GM19099 (cell line): ENCODE measurements at regions not wholly inside any gene's neighbourhood (a gene's known extent, or its start where the extent isn't known, plus 50 kb on each side); places are given as distances from the start of the nearest gene placed in this dataset.

Source experiments
- POLR2A ChIP-seq: IDR thresholded peaks from 3 replicates; pipeline ENCODE4 v1.6.1; 2011; ENCODE audit warnings: low read depth; ENCODE audit not compliant: insufficient read length; ENCODE audit errors: extremely low read depth

DNA sequence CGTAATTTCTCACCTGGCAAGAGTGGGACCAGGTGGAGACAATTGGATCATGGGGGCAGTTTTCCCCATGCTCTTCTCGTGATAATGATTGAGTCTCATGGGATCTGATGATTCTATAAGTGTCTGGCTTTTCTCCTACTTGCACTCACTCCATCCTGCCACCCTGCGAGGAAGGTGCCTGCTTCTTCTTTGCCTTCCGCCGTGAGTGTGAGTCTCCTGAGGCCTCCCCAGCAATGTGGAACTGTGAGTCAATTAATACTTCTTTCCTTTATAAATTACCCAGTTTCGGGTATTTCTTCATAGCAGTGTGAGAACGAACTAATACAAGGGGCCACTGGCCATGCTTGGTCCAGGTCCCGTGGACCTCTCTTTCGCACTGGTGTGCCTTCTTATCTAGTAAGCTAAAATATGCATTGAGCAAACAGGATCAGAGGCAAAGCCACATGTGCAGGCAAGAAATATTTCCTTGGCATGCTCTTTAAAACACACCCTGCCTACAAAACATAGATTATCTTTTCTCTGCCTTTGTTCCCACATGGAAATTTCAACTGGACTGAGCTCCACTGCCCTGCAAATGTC, 821.1 kb downstream of the TRIB2 start:
- no peak for TF ChIP-seq POLR2A

DNA sequence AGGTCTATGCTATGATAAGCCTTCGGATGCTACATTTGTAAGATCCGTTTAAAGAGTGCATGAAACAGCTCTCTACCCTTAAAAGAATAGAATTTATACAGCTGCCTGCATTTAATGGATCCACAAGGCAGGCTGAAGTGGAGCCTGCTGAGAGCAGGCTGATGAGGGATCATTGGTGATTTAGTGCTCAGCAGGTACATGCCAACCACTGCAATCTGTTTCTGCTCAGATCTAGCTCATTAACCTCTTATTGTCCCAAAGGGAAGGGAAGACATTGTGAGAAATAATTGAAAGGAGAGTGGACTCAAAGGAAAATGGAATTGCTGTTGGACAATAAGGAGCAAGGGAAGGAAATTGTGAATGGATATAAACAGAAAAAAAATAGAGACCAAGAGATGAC, 822.6 kb downstream of the TRIB2 start:
- TF ChIP-seq POLR2A = no peak

DNA sequence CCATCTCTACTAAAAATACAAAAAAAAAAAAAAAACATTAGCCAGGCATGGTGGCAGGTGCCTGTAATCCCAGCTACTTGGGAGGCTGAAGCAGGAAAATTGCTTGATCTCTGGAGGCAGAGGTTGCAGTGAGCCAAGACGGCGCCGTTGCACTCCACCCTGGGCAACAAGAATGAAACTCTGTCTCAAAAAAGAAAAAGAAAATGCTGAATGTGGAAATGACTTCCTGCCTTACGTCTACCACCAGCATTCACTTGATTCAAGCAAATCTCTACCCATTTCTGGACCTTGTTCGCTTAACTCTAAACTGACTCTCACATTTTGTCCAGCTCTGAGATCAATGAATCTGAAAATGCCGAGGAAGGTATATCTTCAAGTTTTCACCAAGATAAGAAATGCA, 825.3 kb downstream of the TRIB2 start:
- no peak for TF ChIP-seq POLR2A

DNA sequence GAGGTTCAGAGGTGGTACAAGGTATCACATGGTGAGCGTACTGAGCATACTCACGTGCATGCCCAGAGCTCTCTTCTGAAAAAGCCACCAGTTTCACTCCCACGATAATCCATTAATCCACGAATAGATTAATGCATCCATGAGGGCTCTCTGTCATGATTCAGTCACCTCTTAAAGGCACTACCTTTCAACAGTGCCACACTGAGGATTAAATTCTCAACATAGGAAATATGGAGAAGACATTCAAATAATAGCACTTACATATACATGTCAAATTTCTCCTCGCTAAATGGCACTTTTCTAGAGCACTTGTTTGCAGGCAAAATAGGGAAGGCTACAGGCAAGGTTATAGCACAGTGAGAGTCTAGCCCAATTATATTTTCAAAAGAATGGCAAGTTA, 825.9 kb downstream of the TRIB2 start:
- TF ChIP-seq POLR2A = no peak

DNA sequence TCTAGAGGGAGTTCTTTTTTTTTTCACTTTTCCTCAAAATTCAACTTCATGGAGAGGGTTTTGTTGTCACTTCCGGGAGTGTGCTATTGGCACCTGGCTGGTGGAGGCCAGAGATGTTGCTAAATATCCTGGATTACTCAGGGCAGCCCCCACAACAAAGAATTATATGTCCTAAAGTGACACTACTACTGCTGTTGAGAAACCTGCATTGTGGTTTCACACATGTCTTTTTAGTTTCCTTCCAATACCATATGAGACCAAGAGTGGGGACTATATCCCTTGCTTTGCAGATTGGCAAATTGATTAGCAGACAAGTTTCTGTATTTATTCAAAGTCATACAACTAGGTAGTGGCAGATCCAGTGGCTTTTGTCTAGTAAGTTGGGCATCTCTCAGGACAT, 826.8 kb downstream of the TRIB2 start:
- TF ChIP-seq POLR2A = no peak

DNA sequence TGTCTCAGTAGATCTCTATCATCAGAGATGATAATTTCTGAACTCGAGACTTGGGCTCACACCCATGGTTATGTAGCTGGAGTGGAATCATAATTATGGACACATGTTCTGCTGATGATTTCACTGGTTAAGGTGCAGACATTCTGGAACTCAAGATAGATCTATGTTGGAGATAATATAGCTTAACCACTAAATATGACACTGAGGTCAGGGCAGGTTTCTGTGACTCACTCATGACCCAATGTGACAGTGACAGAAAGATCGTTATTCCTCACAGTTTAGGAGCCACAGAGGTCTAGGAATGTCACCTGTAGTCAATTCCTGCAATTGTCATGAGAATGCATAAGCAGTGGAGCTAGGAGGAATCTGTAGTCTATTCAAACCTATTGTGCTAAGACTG, 828.6 kb downstream of the TRIB2 start:
- TF ChIP-seq POLR2A = no peak

DNA sequence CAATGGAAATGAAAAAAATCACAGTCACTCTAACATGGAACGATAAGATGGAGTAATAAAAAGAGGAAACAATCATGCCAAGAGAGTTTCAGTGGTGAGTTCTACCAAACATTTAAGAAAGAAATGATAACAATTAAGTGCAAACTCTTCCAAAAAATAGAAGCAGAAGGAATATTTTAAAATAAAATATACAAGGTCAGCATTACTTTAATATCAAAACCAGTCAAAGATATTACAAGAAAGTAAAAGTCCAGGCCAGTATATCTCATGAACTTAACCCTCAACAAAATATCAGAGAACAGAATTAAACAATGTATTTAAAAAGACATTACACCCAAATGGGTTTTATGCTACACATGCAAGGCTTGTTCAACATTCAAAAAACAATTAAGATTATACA, 829.4 kb downstream of the TRIB2 start:
- no peak for TF ChIP-seq POLR2A

DNA sequence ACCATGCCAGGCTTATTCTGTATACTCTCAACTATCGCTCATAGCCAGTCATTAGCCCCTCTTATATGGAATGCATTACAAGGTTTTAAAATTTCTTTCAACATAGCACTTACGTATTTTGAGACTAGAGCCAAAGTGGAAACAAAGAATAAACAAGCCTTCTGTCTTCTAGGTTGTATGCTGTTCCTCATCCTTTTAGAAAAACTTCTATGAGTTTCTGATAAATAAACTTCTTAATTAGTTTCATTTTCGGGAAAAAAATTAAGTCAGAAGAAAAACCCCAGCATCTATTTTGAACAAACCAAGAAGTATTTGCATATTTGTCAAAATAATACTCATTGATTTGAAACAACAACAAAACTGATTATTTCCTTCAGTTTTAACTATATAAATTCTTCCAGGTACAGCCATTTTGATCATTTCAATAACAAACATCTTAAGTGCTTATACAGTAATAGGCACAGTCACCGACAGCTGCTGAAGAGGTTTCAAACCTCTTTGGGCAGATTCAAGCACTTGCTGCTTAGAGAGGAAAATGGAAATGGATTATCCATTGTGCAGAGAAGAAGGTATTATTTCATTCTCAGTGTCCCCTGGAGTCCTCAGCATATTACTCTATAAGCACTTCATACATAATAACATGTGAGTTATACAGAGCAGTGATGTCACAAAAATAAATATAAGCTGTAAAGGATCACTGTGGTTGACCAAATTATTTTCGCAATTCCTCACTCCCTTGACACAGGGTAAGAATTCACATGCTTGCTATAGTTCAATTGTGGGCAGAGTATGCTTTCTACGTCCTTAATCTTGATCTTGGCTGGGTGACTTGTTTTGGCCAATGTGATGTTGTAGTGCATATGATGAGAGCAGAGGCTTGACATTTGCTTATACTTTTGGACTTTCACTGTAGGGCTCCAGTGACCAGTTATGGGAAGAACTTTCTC, 833.8 kb downstream of the TRIB2 start:
- no peak for TF ChIP-seq POLR2A

DNA sequence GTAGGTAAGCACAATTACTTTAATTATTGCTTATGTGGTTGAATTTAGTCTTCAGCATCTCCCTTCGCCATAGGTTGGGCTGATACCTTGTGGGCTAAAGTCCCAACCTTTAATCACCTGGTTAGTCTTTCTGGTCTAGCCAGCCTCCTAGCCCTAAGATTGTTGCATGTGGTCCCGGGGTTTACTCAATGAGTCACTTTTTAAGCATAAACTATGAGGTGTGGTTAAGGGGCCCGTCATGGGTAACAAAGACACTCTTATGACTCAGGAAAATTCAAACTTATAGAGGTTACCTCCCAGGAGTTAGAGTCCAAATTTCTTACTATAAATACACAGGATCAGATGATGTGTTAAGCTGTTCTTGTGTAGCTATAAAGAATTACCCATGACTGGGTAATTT, 841.6 kb downstream of the TRIB2 start:
- no peak for TF ChIP-seq POLR2A

DNA sequence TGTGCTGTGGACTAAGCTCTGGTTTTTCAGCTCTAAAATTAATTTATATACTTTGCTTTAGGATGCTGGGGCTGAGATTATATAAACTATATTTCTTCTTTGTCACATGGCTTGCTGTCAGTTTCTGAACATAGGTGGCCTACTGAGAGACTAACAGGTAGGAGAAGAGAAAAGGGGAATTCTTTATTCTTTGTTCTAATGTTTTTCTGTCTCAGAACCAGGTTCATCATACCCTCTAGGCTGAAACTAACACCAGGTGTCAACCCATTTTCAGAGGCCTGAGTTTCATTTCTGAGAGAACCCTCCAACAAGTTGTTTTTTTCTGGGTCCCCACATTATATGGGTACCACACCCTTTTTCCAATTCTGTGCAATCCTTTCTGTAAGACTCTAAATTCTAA, 843.6 kb downstream of the TRIB2 start:
- TF ChIP-seq POLR2A = no peak

DNA sequence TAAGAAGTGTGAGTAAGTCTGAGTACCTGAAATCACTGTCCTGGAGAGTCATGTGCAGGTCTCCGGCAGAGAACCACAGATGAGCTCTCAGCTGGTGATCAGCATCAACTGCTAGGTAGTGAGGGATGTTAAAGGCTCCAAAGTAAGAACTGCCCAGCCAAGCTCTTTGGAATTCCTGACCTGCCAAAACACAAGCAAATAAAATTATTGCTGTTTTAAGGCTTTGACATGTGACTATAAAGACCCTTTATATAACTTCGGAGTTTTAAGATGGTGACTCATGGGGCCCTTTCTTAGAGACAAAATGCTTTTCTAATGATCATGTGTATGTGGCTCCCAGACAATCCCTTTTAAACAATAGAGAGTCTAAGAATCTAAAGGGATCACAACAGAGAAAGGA, 855.7 kb downstream of the TRIB2 start:
- no peak for TF ChIP-seq POLR2A

DNA sequence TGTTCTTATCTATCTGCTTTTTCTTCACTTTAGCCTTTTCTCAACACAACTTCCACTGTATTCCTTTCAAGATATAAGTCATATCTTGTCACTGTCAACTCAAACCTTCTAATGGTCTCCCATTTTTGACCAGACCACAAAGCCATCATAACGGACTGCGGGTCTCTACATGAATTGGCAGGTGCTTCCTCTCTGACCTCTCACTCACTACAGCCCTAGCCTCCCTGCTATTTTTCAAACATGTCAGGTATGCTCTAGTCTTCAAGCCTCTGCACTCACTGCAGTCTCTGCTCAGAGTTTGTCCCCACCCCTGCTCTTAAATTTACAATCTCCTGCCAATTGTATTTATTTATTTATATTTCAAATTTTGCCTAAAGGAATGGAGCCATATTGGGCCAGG, 858.1 kb downstream of the TRIB2 start:
- TF ChIP-seq POLR2A = no peak

DNA sequence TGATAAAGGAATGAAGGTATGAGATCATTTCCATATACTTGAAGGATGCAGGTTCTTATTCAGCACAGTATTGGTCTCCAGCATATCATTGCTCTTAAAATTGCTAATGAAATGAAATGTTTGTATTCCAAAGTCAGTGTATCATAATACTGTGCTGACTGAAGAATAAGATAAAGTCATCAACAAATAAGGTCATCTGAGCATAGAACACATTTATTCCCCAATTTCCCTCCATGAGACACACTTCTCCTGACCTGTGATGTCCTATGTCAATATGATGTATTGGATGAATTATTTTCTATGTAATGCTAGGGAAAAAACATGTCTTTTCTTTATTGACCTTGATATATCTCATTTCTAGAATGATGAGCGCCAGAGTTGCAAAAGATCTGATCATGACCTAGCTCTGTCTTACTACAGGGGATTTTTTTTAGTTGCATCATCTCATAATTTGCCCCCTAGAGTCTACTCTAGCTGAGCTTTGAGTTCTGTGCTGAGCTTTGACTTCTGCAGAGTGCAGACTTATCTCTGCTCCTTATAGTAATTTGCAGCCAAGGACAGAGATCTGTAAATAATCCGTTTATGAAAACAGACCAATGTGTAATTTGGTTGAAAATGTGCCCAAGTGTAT, 859.8 kb downstream of the TRIB2 start:
- no peak for TF ChIP-seq POLR2A

DNA sequence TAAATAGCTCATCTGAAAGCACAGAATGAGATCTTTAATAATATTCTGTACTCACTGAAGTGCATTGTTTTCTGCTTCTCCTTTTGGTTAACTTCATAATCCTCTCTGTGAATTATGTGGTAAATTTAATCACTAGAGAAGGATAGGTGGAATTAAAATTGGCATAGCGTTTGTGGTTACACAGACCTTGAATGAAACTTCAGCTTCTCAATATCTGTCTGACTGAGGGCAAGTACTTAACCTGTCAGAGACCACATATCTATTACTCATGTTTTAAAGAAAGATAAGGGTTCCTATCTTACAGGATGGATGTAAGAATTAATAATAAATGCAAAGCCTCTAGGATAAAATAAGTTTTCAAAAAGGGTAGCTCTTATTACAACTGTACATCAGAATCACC, 861.8 kb downstream of the TRIB2 start:
- TF ChIP-seq POLR2A = no peak

DNA sequence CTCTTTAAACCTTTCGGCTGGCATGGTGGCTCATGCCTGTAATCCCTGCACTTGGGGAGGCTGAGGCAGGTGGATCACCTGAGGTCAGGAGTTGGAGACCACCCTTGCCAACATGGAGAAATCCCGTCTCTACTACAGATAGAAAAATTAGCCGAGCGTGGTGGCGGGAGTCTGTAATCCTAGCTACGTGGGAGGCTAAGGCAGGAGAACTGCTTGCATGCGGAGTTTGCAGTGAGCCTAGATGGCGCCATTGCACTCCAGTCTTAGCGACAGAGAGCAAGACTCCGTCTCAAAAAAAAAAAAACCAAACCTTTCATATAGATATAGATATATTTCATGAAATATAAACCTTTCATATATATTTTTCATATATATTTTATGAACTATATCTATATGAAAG, 864.7 kb downstream of the TRIB2 start:
- TF ChIP-seq POLR2A = no peak

DNA sequence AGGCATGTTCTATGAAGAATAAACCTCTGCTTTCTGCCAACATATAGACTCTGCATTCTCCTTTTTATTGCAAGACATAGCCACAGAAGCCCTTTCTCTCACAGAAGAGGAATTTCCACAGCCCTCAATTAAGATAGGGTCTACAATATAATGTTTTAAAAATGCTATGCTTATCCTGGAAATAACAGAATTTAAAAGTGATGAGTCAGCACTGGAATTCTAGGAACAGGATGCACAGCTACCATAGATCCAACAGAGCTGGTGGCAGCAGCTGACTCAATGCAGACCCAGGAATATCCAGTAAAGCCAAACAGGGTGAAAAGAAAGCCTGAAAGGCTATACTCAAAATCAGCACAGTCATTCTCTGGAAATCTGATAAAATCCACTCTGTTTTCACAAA, 866.9 kb downstream of the TRIB2 start:
- TF ChIP-seq POLR2A = no peak

DNA sequence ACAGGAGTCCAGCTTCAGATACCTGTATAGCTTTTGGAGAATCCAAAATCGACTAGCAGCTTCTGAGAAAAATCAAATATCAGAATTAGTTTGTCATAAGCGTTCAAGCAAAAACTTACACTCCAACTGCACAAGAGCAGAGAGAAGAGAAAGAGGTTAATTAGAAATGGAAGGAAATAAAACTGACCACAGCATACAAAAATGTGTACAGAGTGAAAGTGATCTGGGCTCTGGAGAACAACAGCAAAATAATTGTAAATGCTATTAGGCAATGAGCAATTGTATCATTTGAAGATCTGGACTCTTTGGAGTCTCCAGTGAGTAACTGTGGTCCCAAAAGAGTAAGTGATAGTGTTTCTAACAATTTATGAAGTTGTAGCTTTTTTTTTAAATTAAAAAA, 867.3 kb downstream of the TRIB2 start:
- no peak for TF ChIP-seq POLR2A

DNA sequence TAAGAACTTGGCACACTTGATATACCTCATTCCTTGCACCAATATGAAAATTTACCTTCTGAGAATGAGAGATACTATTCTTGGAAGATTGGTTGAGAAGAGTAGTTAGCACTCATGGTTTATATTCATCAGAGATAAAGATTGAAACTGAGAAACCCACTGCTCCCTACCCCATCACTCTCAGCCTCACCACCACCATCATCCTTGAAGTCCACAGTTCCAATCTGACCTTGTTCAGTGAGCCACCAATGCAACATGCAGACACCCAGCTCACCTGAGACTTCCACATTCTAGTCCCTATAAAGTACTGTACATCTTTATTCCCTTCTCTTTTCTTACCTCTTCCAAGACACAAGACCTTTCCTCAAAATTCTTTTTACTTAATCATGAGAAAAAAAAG, 869.0 kb downstream of the TRIB2 start:
- TF ChIP-seq POLR2A = no peak
